Neural crest cell (in vitro differentiated cells): ENCODE measurements at regions not wholly inside any gene's neighbourhood (a gene's known extent, or its start where the extent isn't known, plus 50 kb on each side); places are given as distances from the start of the nearest gene placed in this dataset.
A peak's percentile ranks its signal among the peaks of the same experiment; 100 is the strongest.

Source experiments
- DNase-seq: peaks from one replicate; pipeline ENCODE4 v3.0.0; 2021; ENCODE audit warnings: low read depth, mixed read lengths, low spot score
- H3K27ac Mint-ChIP-seq: one replicate; pipeline ENCODE4 v1.8.0; 2021; ENCODE audit warnings: mild to moderate bottlenecking, mixed read lengths; ENCODE audit not compliant: unreplicated experiment
- H3K27me3 Mint-ChIP-seq: 2 replicates; pipeline ENCODE4 v1.8.0; 2021; ENCODE audit warnings: low read depth, mild to moderate bottlenecking, mixed read lengths
- H3K36me3 Mint-ChIP-seq: 2 replicates; pipeline ENCODE4 v1.8.0; 2021; ENCODE audit warnings: low read depth, mild to moderate bottlenecking, mixed read lengths
- H3K4me1 Mint-ChIP-seq: 2 replicates; pipeline ENCODE4 v1.8.0; 2021; ENCODE audit warnings: mixed read lengths
- H3K4me3 Mint-ChIP-seq: one replicate; pipeline ENCODE4 v1.8.0; 2021; ENCODE audit warnings: mild to moderate bottlenecking, mixed read lengths
- H3K9me3 Mint-ChIP-seq: 2 replicates; pipeline ENCODE4 v1.8.0; 2021; ENCODE audit warnings: mixed read lengths
- TF ChIP-seq, protein P1 (sequence below): fragments of 200-600 bp; sonication (generic); conservative IDR thresholded peaks from 2 replicates; pipeline ENCODE4 v1.5.0; 2021; ENCODE audit warnings: antibody characterized with exemption, mild to moderate bottlenecking

GRCh38 chr11:92881940-92882450 lies 87.5 kb upstream of the MTNR1B start:
- H3K27ac Mint-ChIP-seq = no peak overlapping the region
- no peaks in the 10 kb centered on the region for H3K27me3 Mint-ChIP-seq
- H3K36me3 Mint-ChIP-seq = peaks cover 16% of the 10 kb centered on the region
- no peak overlapping the region for H3K4me3 Mint-ChIP-seq
- TF ChIP-seq, protein P1, sequence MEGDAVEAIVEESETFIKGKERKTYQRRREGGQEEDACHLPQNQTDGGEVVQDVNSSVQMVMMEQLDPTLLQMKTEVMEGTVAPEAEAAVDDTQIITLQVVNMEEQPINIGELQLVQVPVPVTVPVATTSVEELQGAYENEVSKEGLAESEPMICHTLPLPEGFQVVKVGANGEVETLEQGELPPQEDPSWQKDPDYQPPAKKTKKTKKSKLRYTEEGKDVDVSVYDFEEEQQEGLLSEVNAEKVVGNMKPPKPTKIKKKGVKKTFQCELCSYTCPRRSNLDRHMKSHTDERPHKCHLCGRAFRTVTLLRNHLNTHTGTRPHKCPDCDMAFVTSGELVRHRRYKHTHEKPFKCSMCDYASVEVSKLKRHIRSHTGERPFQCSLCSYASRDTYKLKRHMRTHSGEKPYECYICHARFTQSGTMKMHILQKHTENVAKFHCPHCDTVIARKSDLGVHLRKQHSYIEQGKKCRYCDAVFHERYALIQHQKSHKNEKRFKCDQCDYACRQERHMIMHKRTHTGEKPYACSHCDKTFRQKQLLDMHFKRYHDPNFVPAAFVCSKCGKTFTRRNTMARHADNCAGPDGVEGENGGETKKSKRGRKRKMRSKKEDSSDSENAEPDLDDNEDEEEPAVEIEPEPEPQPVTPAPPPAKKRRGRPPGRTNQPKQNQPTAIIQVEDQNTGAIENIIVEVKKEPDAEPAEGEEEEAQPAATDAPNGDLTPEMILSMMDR = no peak
- H3K9me3 Mint-ChIP-seq = no peaks in the 10 kb centered on the region
- no peak for DNase-seq
- H3K4me1 Mint-ChIP-seq = peaks cover 9% of the 10 kb centered on the region

DNA sequence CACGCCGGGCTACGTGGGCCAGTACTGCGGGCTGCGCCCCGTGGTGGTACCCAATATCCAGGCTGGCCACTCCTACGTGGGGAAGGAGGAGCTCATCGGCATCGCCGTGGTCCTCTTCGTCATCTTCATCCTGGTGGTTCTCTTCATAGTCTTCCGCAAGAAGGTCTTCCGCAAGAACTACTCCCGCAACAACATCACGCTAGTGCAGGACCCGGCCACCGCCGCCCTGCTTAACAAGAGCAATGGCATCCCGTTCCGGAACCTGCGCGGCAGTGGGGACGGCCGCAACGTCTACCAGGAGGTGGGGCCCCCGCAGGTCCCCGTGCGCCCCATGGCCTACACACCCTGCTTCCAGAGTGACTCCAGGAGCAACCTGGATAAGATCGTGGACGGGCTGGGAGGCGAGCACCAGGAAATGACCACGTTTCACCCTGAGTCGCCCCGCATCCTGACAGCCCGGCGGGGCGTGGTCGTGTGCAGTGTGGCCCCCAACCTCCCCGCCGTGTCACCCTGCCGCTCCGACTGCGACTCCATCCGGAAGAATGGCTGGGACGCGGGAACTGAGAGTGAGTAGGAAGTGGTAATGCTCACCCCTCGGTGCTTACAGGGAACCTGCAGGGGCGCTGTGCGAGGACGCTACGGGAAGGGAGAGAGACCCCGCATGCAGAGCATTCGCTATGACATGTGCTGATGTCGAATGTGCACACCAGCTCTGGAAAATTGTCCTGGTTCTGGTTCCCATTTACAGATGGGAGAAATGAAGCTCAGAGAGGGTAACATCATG lies 86.4 kb upstream of the MTNR1B start:
- no peaks in the 10 kb centered on the region for H3K27me3 Mint-ChIP-seq
- peaks cover 16% of the 10 kb centered on the region for H3K36me3 Mint-ChIP-seq
- DNase-seq = no peak

DNA sequence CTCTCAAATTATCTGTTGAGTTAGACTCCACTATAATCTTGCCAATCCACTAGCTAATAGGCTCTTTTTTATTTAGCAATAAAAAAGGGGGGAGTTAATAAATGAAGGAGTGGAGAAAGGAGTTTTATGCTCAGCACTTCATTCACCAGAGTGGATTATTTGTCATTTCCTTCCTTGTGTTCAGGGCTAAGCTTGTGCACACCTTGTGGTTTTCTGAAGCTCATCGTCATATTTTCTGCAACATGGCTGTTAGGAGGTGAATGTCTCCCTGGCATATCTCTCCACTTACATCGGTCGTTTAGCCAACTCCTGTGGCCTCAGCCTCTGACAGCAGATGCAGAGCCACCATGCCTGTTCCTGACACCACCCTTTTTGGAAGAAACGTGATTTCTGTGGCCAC lies 83.9 kb upstream of the MTNR1B start:
- no peak overlapping the region for H3K27ac Mint-ChIP-seq
- no peaks in the 10 kb centered on the region for H3K27me3 Mint-ChIP-seq

More for the DNA sequence above, 86.4 kb upstream of the MTNR1B start:
- no peaks in the 10 kb centered on the region for H3K9me3 Mint-ChIP-seq
- peaks cover 9% of the 10 kb centered on the region for H3K4me1 Mint-ChIP-seq
- no peak overlapping the region for H3K4me3 Mint-ChIP-seq
- TF ChIP-seq, protein P1 = no peak
- H3K27ac Mint-ChIP-seq = no peak overlapping the region

DNA sequence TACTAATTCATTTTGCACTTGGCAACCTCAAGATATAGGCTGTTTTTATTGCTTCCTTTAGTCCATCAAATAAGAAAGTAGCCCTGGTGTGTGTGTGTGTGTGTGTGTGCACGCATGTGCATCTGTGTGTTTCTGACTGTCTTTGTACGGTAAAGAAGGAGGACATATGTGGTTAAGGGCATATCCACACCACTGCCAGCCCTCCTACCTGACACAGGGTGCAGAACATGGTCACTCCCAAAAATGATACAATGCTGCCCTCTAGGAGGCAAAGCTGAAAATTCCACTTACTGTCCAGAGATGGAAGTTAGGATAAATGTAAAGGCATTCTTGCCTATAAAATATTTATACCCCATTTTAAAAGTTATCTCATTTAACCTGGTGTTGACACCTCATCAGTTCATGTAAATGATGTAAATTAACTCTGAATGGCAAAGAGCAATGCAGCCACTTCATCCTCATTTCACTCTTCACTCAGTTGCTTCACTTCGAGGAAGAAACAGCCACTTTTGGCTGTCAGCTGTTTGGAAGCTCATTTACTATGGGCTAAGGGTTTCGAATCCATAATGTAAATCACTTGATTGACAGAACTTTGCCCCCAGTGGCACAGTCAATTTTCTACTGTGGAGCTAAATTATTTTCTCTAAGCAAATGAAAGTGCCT lies 83.1 kb upstream of the MTNR1B start:
- no peak overlapping the region for H3K4me3 Mint-ChIP-seq
- no peaks in the 10 kb centered on the region for H3K27me3 Mint-ChIP-seq
- TF ChIP-seq, protein P1 = peak; percentile 89
- DNase-seq = peak; percentile 55
- no peak overlapping the region for H3K27ac Mint-ChIP-seq
- peaks cover 9% of the 10 kb centered on the region for H3K4me1 Mint-ChIP-seq
- H3K9me3 Mint-ChIP-seq = no peaks in the 10 kb centered on the region
- H3K36me3 Mint-ChIP-seq = peaks cover 16% of the 10 kb centered on the region

More for the DNA sequence above, 83.9 kb upstream of the MTNR1B start:
- Mint-ChIP-seq H3K4me3 (no peak overlapping the region), H3K9me3 (no peaks in the 10 kb centered on the region), H3K4me1 (peaks cover 9% of the 10 kb centered on the region), H3K36me3 (peaks cover 16% of the 10 kb centered on the region)
- TF ChIP-seq, protein P1 = no peak
- DNase-seq = no peak

- Mint-ChIP-seq H3K9me3 (no peaks in the 10 kb centered on the region), H3K27me3 (no peaks in the 10 kb centered on the region), H3K27ac (no peak overlapping the region), H3K4me1 (peaks cover 20% of the 10 kb centered on the region), H3K36me3 (peaks cover 10% of the 10 kb centered on the region), H3K4me3 (no peak overlapping the region)
- DNase-seq = no peak
- TF ChIP-seq, protein P1 = no peak
Observed at GRCh38 chr11:92888696-92889095, 80.8 kb upstream of the MTNR1B start.
